ENCODE measurements at regions not wholly inside any gene's neighbourhood (a gene's known extent, or its start where the extent isn't known, plus 50 kb on each side); places are given as distances from the start of the nearest gene placed in this dataset.

DNA sequence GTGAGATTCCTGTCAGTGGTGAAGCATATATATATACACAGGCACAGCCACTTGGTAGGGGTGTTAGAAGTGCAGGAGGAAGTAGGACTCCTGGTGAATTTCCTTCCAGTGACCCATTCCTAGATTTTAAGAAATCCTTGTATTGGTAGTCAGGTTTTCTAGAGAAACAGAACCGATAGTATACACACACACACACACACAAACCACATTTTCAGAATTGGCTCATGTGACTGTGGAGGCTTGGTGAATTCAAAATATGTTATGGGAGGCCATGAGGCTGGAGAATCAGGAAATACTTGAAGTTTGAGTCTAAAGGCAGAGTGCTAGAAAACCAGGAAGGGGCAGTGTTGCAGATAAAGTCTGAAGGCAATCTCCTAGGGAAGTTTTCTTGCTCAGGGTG, 114.2 kb downstream of the FCRL5 start:
- Histone ChIP-seq H3K23ac (ENCODE audit: low read depth, low read length) (no peak overlapping the region), H2BK120ac (ENCODE audit: low read depth, low read length) (no peak overlapping the region), H3K9me1 (ENCODE audit: insufficient read depth, low read length) (no peaks in the 10 kb centered on the region), H4K20me1 (ENCODE audit: insufficient read depth, low read length) (no peaks in the 10 kb centered on the region), H4K91ac (ENCODE audit: insufficient read depth, low read depth, low read length) (no peak overlapping the region), H3K27me3 (ENCODE audit: control insufficient read depth, insufficient read depth, low read length) (no peaks in the 10 kb centered on the region), H3K56ac (ENCODE audit: extremely low read depth, insufficient read depth, low read length) (no peak overlapping the region), H3K79me1 (ENCODE audit: low read depth in 1 of 2, low read length in 2 of 2) (no peaks in the 10 kb centered on the region), H2BK5ac (ENCODE audit: low read depth, low read length, poor library complexity, severe bottlenecking) (no peak overlapping the region), H3K14ac (replicated peaks; ENCODE audit: low read depth, low read length) (no peak overlapping the region), H3K27ac (ENCODE audit: insufficient read depth, low read length) (no peak overlapping the region), H2AFZ (replicated peaks; ENCODE audit: low read length, poor library complexity) (no peak overlapping the region), H3K36me3 (ENCODE audit: control insufficient read depth, insufficient read depth, low read length) (no peaks in the 10 kb centered on the region), H3K4ac (ENCODE audit: low read depth, low read length) (no peak overlapping the region), H4K5ac (ENCODE audit: low read depth, low read length) (no peak overlapping the region), H3K9ac (ENCODE audit: low read depth, low read length) (no peak overlapping the region), H4K8ac (ENCODE audit: low read depth in 2 of 2, low read length in 2 of 2) (no peak overlapping the region), H2AK9ac (replicated peaks; ENCODE audit: low read depth, low read length, poor library complexity) (no peak overlapping the region), H3K9me3 (ENCODE audit: control insufficient read depth, insufficient read depth, low read length) (no peaks in the 10 kb centered on the region), H3K4me1 (ENCODE audit: control insufficient read depth, insufficient read depth, low read length) (no peaks in the 10 kb centered on the region), H2BK20ac (ENCODE audit: low read depth, low read length) (no peak overlapping the region), H3K4me3 (ENCODE audit: insufficient read depth, low read depth, low read length) (no peak overlapping the region), H2BK15ac (ENCODE audit: low read depth, low read length) (no peak overlapping the region), H3K18ac (ENCODE audit: low read depth, low read length) (no peak overlapping the region), H3K4me2 (ENCODE audit: low read depth, low read length) (no peak overlapping the region), H2AK5ac (ENCODE audit: low read depth, low read length) (no peak overlapping the region)
- dilution Hi-C loops (cut with HindIII; ENCODE audit: low sequenced_read_pairs, unreplicated experiment) (no loop called here), in situ Hi-C loops (cut with MboI; ENCODE audit: low sequenced_read_pairs) (no loop called here), intact Hi-C loops (cut with micrococcal nuclease) (no loop called here)
- TF ChIP-seq, protein P1, sequence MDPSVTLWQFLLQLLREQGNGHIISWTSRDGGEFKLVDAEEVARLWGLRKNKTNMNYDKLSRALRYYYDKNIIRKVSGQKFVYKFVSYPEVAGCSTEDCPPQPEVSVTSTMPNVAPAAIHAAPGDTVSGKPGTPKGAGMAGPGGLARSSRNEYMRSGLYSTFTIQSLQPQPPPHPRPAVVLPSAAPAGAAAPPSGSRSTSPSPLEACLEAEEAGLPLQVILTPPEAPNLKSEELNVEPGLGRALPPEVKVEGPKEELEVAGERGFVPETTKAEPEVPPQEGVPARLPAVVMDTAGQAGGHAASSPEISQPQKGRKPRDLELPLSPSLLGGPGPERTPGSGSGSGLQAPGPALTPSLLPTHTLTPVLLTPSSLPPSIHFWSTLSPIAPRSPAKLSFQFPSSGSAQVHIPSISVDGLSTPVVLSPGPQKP (IDR thresholded peaks at IDR 0.05; ENCODE audit: borderline replicate concordance, low read depth, low read length): no peak
- no peak for TF ChIP-seq RAD21 (IDR thresholded peaks at IDR 0.05; ENCODE audit: low read length)
- no peak for TF ChIP-seq NFE2L2 (IDR thresholded peaks at IDR 0.05; ENCODE audit: low read depth, low read length)
- TF ChIP-seq, protein P2, sequence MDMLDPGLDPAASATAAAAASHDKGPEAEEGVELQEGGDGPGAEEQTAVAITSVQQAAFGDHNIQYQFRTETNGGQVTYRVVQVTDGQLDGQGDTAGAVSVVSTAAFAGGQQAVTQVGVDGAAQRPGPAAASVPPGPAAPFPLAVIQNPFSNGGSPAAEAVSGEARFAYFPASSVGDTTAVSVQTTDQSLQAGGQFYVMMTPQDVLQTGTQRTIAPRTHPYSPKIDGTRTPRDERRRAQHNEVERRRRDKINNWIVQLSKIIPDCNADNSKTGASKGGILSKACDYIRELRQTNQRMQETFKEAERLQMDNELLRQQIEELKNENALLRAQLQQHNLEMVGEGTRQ (IDR thresholded peaks at IDR 0.05; ENCODE audit: low read depth, low read length): no peak
- no peak for TF ChIP-seq CTCF (conservative IDR thresholded peaks at IDR 0.05; ENCODE audit: low read depth, low read length)
- no peak for TF ChIP-seq RFX5 (IDR thresholded peaks at IDR 0.05; ENCODE audit: low read depth, low read length)
- TF ChIP-seq POLR2A (IDR thresholded peaks at IDR 0.05; ENCODE audit: low read depth, low read length): no peak
- no peak for TF ChIP-seq CHD1 (IDR thresholded peaks at IDR 0.05; ENCODE audit: low read depth, low read length)
- TF ChIP-seq CEBPB (IDR thresholded peaks at IDR 0.05; ENCODE audit: low read depth, low read length): no peak
- TF ChIP-seq SMC3 (IDR thresholded peaks at IDR 0.05; ENCODE audit: low read depth, low read length): no peak
- DNase-seq: no peak
- ChIA-PET POLR2A (ENCODE audit: unreplicated experiment) (interaction anchor here (0.8 kb wide), 1 partner anchor 9 kb away, joined by 4 read pairs; no protein-coding TSS in a partner anchor), CTCF (no interaction called here)
- BruUV-seq (replicated peaks): no TSS peak
- WGBS, 2 experiments (ENCODE audit: extremely low coverage in 2 of 2, insufficient read length in 1 of 2): no CpG with 5 or more reads among the region's 1 CpG
- no peak for ATAC-seq (ENCODE audit: low read depth)
